ENCODE measurements at regions not wholly inside any gene's neighbourhood (a gene's known extent, or its start where the extent isn't known, plus 50 kb on each side); places are given as distances from the start of the nearest gene placed in this dataset.

GRCh38 chr9:89778100-89779090 lies 173.6 kb downstream of the GADD45G start:
- no peak overlapping the region for H3K27ac ChIP-seq

DNA sequence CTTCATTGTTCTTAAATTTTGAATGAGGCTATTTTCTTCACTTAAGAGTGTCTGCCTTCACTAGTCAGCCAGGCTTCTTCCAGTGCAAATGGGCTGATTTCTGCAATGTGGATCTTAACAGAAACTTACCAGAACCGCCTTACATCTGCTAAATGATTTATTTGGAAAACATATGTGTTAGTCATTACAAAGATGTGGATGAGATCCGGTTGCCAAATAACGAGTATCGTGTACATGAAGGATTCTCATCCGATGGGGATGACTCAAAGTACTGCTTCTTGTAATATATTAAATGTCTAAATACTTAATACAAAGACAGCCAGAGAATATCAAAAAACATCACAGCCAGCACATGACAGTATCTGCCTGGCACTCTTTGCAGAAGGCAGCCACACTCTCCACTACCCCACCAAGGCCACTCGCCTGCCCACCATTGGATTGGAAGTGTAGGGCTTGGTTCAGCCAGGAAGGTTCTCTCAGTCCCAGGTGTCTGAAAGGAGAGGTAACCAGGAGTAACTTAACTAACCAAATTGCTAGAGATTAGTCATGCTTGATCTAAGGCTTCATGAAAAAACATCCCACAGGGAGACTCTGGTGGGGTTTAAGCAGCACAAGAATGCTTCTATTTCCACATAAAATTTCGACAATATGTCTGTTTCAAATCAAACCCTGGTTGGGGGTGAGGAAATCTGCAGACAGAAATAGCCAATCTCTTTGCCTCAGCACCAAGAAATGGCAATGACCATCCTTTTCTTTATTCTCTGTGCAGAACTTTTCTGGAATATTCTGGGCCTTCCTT lies 174.8 kb downstream of the GADD45G start:
- H3K4me1 ChIP-seq, result peaks cover 0 to 9% of the 10 kb centered on the region in 2 donors

More at GRCh38 chr9:89778100-89779090, 173.6 kb downstream of the GADD45G start:
- H3K36me3 ChIP-seq, result no peaks in the 10 kb centered on the region
- TF ChIP-seq CTCF (IDR thresholded peaks at IDR 0.05), result no peak
- ATAC-seq, result peak; percentile 42
- no peaks in the 10 kb centered on the region for H3K9me3 ChIP-seq
- intact Hi-C loops (cut with DNase I), result no loop called here
- no peaks in the 10 kb centered on the region for H3K27me3 ChIP-seq
- DNase-seq, result no peak
- H3K4me1 ChIP-seq, result peaks cover 0 to 9% of the 10 kb centered on the region in 2 donors
- no peak overlapping the region for H3K4me3 ChIP-seq

DNA sequence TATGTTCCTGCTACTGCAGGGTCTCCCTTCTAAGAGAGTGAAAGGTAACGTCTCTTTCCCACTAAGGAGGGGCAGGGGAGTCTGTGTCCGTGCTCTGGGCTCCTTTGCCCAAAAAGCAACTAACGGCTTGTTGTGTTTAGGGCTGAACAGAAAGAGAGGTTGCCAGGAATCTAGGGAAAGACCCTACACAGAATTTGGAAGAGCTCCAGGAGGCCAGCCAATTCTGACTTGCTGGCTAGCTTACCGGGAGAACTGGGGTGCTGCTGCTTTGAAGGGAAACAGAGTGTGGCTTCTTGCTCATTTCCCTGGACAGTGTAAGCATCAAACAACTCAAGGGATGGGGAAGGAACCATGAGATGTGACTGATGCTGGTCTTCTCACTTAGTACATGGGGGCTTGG lies 176.1 kb downstream of the GADD45G start:
- ATAC-seq (no peak), DNase-seq (peak in 1 of 4 donors; percentile 45)
- no peak for TF ChIP-seq CTCF (IDR thresholded peaks at IDR 0.05)
- no peak overlapping the region for H3K27ac ChIP-seq
- H3K9me3 ChIP-seq, result no peaks in the 10 kb centered on the region
- H3K36me3 ChIP-seq, result no peaks in the 10 kb centered on the region
- H3K4me1 ChIP-seq, result peaks cover 0 to 9% of the 10 kb centered on the region in 2 donors
- intact Hi-C loops (cut with DNase I), result no loop called here
- no peak overlapping the region for H3K4me3 ChIP-seq
- H3K27me3 ChIP-seq, result no peaks in the 10 kb centered on the region

More for the DNA sequence above, 174.8 kb downstream of the GADD45G start:
- Histone ChIP-seq H3K4me3 (no peak overlapping the region), H3K36me3 (no peaks in the 10 kb centered on the region), H3K27ac (no peak overlapping the region), H3K27me3 (no peaks in the 10 kb centered on the region), H3K9me3 (no peaks in the 10 kb centered on the region)
- no peak for ATAC-seq
- intact Hi-C loops (cut with DNase I), result no loop called here
- TF ChIP-seq CTCF (IDR thresholded peaks at IDR 0.05), result no peak
- no peak for DNase-seq

DNA sequence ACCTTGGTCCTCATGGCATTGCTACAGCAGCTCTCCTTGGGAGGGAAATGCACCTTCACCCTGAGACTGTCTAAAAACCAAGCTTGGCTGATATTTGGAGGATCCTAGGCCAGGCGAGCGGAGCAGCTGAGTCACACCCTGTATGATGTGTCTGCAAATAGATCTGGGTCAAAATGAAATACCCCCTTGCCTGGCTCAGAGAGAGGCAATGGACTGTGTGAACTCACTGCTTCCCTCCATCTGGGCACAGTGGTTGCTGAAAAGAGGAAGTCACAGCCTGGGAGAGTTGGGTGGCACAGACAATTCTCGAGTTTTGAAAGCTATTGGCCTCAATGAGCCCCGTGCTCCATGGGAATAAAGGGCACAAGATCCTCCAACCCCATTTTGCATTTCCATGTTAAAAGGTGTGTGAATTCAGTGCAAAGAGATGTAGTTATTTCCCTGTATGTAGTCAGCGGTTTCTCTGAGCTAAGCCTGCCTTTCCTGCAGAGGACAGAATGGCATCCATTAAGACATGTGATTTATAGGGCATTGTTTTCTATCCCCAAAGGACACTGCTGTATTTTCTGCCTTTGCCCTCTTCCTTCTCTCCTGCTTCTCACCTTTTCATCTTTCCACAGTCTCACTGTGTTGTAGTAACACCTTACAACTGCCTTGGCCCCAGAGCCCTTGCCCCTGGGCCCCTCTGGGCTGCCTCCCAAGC lies 177.2 kb downstream of the GADD45G start:
- peak; percentile 55 for ATAC-seq

More for the DNA sequence above, 177.2 kb downstream of the GADD45G start:
- no peak overlapping the region for H3K4me3 ChIP-seq
- no peak overlapping the region for H3K27ac ChIP-seq
- no peaks in the 10 kb centered on the region for H3K36me3 ChIP-seq
- intact Hi-C loops (cut with DNase I), result no loop called here
- no peak for TF ChIP-seq CTCF (IDR thresholded peaks at IDR 0.05)
- peak in 1 of 4 donors; percentile 61 for DNase-seq
- H3K4me1 ChIP-seq, result peaks cover 0 to 18% of the 10 kb centered on the region in 2 donors
- H3K27me3 ChIP-seq, result no peaks in the 10 kb centered on the region
- H3K9me3 ChIP-seq, result no peaks in the 10 kb centered on the region
